ENCODE measurements at regions not wholly inside any gene's neighbourhood (a gene's known extent, or its start where the extent isn't known, plus 50 kb on each side); places are given as distances from the start of the nearest gene placed in this dataset.
"Not testable (repeated sequence)": the region's sequence is repeated elsewhere in the genome, so short reads cannot be mapped to it uniquely, and the experiment has no call there.

DNA sequence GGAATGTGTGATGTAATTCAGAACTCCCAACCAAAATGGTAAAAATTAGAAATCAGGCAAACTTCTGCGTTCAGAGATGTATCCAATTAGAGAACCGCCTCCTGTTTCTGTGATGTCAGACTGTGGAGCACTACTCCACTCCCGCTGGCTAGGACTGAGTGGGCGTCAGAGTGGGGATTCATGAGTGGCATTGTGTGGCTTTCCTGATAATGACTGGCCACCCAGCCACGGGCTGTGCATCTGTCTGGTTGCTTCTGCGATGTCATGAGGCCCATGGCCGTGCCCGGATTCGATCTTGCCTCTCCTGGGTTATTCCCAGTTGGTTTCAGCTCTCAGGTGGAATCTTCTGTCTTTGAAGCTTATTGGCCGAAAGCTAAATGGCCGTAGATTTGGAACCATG, 87.1 kb upstream of the KCNA1 start:
- ATAC-seq = no peak

DNA sequence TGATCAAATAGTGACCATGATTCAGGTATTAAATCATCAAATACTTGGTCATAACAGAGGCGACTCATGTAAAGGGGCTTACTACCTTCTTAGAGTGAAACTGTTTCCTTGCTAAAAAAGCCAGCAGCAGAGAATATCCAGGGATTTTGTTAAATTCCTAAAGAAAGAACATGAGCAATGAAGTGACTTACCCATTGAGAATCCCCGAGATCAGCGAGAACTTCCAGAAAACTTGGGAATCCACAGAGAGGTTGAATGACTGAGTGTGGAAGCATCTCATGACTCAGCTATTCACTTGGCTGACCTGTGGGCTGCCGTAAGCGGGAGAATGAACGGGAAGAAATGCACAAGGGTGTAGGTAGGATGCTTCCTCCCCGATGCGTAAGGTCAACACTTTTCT, 85.3 kb upstream of the KCNA1 start:
- no peak for ATAC-seq
- DNase-seq = no peak

More for the DNA sequence above, 87.1 kb upstream of the KCNA1 start:
- DNase-seq = no peak

DNA sequence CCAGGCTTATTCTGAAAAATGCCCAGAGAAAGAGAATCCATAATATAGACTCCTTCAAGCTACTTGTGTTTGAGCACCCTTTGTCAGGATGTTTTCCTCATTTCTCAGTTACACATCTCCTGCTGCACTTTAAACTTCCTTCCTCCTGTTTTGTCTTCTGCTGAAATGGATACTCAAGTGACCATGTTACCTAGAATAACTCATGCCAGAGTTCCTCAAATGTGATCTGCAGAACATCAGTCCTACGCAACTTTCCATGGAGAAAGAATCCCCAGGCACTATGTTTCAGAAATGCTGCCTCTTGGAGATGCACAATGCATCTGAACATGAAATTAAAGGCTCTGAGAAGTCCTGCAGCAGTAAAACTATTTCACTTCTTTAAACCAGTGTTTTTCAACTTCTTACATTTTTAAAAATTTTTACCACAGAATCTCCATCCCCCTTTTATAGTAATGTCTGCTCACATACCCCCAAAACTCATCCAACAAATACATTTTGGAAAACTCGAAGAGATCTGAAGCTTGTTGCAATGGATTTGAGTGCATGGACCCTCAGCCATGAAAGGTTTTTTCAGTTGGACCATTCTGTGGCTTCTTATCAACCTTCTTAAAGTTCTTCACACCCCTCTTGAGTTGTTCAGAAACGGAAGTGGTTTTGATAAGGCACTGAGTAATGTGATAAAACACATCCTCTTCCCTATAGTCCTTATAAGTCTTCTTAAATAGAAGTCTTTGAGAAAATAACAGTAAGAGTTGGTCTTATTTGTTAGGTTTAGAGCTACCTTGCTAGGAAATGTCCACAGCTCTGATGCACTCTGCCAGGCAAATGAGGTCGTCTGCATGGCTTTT, 84.5 kb upstream of the KCNA1 start:
- DNase-seq = no peak
- peak; percentile 56 for ATAC-seq

DNA sequence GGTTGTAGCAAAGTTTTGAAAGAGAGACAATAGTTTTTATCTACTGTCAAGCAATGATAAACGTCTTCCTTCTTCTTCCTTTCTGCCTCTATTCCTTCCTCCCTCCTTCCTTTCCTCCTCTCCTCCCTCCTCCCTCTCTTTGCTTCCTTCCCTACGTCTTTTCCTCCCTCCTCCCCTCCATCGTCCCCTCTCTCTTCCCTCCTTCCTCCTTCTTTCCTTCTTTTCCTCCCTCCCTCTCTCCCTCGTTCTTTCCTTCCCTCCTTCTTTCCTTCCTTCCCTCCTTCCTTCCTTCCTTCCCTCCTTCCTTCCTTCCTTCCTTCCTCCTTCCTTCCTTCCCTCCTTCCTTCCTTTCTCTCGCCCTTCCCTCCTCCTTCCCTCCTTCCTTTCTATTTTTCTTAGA, 82.8 kb upstream of the KCNA1 start:
- no peak for ATAC-seq
- DNase-seq = no peak

DNA sequence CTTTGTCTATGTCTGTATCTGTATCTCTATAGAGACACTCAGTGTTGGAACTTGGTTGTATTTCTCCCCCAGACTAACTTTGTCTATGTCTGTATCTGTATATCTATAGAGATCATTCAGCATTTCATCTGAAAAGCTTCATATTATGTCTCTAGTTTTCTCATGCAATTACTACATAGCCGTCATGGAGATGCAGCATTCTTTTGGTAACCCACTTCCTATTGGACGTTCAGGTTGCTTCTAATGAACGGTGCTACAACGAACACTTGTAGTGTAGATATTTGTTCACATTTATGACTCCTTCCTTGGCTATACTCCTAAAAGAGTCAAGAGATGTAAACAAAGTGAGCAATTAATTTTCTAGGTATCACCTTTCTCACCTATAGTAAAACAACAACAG, 81.5 kb upstream of the KCNA1 start:
- no peak for ATAC-seq

DNA sequence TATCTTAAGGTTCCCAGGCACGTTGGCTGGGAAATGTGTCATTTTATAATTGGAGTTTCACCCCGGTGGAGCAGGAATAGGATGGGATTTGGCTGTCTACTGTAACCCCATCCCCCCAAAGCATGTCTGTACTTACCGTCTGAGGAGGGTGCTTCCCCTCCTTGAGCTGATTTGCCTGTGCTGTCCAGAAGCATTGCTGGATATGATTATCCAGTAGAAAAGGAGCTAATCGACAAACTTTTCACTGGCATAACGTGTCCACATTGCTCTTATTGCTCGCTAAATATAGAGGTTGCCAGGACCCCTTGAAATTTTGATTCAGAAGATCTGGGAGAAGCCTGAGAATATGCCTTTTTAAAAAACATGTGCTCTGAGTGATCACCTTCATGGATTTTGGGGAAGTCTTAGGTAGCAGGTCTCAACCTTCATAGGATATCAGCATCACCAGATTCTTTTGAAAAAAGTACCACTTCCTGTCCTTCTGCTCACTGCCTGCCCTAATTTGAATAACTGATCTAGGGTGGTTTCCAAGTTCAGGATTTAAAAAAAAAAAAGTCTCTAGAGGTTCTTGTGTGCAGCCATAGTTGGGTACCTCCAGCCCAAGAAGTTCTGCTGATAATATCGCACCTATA, 80.4 kb upstream of the KCNA1 start:
- ATAC-seq (peak; percentile 70), DNase-seq (no peak)

More for the DNA sequence above, 81.5 kb upstream of the KCNA1 start:
- no peak for DNase-seq

DNA sequence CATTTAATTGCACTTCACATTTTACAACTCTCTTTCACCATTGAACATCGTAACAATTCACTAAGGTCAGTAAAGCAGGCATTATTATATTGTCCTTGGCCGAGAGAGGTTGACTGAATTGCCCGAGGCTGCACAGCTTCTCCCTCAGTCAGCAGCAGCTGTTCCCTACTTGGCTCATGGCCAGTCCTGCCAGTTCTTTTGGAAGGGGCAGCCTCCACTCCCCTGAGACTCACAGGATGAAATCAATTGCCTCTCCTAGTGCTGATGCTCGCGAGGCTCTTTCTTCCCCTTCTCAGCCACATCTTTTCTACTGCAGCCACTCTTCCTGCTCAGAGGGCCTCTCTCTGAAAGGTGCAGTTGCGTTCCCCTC, 79.9 kb upstream of the KCNA1 start:
- DNase-seq = no peak
- no peak for ATAC-seq

DNA sequence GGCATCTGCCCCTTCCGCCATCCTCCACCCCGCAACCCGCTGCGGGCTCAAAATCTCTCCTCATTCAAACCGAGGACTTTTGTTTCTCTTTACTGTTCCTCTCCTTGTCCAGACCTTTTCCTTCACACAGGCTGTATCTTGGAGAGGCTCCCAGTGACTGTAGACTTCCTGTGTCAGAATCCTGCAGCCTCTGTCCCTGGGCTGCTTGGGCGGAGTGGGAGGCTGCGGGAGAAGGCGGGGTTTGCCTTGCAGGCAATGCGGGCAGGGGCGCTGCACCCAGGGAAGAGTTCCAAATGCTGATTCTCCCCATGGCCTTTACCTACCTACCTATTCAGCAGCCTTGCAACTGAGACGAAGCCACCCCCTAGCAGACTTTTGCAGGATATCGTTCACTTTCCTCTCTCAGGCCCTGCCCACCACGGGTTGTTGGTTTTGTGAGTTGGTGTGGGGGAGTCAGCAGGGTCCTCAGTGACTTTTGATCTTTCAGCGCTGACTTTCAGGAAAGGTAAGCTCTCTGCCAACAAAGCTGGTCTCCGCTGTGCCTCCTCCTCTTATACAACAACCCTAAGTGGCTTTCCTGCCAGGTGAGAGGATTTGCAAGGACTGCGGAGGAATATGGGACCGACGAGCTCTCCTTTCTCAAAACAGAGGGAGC, 79.0 kb upstream of the KCNA1 start:
- ATAC-seq = no peak
- no peak for DNase-seq

DNA sequence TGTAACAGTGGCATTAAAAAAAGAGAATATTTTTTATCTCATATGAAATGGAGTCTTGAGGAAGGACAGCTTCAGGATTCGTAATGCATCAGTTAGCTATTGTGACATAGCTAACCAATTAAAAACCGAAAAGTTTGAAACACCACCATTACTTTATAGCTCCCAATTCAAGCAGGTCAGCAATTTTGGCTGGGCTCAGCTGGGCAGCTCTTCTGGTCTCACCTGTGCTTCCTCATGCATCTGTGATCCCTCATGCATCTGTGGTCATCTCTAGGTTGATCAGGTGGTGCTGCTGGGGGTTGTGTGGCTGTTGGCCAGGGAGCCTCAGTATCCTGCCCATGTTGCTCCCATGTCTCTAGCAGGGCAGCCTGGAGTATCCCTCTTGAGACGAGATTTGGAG, 76.7 kb upstream of the KCNA1 start:
- no peak for ATAC-seq
- DNase-seq = no peak

DNA sequence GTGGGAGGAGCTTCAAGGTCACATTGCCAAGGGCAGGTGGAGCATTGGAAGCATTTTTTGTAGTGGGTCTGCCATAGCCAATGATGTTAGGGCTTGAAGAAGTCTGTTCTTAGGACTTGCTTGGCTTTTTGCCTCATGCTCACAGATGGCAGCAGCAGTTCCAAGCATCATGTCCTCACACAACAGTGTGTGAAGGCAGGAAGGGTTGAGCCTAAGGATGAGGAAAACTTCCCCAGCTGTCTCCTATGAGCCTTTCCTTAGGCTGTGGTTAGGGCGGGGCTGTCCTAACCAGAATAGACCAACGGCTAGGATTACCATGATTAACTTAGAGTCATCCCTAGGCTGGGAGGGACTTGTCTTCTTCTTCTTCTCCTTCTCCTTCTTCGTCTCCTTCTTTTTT, 76.2 kb upstream of the KCNA1 start:
- ATAC-seq (no peak), DNase-seq (no peak)

DNA sequence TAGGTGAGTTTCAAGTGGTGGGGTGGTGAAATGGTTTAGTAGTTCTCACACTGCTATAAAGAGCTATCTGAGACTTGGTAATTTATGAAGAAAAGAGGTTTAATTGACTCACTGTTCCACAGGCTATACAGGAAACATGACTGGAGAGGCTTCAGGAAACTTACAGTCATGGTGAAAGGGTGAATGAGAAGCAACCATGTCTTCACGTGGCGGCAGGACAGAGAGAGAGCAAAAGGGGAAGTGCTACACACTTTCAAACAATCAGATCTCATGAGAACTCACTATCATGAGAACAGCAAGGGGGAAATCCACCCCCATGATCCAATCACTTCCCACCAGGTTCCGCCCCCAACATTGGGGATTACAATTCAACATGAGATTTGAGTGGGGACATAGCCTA, 67.3 kb upstream of the KCNA1 start:
- not testable (repeated sequence) for DNase-seq
- ATAC-seq = peak; percentile 57

DNA sequence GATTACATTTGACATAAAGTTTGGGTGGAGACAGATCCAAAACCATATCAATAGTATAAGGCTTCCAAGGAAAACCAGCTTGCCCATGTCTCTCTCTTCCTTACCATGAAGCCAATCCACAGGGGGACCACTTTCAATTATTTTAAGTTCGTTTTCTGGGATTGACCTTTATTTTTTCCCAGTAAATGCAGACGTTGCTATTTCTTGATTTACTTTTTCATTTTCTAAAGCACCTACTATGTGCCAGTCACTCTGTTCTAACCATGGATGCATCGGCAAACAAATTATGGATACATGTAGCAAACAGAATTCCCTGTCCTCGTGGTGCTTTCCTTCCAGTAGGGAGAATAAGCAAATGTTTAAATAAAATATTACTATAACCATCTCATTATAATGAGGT, 65.8 kb upstream of the KCNA1 start:
- DNase-seq (no peak), ATAC-seq (no peak)

DNA sequence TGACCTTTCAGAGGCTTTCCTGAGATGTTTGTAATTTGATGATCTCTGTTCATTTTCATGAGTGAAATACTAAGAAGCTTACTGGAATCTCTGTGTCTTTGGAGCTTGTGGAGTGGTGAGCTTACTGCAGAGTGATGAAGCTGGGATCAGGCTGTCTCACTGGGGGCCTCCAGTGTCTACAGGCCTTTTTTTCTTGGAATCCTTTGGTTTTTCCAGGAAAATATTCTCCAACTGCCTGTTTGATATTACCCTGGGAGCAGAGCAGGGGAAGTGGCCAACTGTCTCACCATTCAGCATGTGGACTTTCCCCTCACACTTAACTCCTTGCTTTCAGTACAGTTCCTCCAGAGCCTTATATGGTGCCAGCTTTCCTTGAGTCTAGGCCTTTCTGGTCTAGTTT, 62.0 kb upstream of the KCNA1 start:
- DNase-seq = no peak
- ATAC-seq = no peak

DNA sequence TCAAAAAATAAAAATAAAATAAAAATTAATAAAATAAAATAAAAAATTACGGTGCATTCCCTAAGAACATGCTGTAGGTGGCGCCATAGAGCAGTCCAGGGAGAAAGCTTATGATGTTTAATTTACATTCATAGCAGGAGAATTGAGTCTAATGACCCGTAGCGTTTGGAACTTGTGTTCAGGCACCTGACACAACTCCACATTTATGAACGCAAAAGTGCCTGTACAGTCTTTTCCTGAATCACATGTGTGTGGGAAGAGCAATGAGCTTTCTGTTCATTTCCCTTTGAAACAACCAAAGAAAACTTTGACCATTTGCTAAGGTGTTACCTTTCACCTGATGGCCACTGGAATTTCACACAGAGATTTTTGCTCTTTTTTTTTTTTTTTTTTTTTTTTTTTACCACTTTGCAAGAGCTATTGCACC, 60.6 kb upstream of the KCNA1 start:
- ATAC-seq (no peak), DNase-seq (no peak)

DNA sequence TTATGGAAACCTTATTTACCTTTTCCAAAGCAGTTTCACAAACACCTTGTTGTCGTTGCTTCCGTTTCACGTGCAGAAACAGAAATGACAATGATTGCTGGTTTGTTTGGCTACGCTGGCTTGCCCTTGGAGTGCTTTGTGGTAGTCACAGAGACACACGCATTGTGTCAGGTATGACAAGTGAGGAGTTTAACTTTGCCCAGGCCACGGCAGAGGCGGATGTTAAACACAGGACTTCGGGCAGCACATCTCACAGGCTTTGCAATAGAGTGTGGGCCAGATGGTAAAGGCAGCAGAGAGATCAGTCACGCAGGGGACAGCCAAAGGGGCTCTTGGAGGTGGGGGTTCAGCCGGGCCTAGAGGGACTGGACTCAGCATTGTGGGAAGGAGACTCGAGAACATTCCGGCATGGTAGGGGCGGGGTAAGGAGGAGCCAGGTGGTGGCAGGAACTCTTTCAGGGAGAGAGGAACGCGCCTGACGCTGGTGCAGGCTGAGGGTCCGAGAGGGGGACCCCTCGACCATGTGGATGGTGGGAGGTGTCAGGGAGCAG, 59.8 kb upstream of the KCNA1 start:
- ATAC-seq (no peak), DNase-seq (no peak)

DNA sequence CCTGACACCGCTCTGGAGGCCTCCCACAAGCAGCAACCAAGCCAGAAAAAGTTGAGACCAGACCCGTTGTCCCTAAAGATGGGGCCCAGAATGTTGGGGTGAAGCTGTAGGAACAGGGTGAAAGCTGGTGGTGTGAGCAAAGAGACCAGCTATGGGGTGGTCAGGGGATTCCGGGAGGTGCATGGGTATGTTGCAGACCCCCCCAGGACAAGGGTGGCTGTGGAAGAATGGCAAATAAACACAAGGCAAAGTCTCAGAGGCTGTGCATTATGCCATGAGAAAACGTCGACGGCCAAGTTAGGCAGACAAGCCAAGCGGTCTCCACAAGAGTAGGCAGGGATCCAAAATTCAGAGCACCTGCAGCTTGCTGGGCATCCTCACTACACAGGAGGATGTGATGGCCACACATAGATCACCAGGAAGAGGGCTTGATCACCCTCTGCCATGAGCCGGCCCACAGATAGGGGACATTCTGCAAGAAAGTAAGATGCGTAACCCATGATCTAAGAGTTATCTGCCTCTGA, 58.8 kb upstream of the KCNA1 start:
- ATAC-seq (no peak), DNase-seq (no peak)

DNA sequence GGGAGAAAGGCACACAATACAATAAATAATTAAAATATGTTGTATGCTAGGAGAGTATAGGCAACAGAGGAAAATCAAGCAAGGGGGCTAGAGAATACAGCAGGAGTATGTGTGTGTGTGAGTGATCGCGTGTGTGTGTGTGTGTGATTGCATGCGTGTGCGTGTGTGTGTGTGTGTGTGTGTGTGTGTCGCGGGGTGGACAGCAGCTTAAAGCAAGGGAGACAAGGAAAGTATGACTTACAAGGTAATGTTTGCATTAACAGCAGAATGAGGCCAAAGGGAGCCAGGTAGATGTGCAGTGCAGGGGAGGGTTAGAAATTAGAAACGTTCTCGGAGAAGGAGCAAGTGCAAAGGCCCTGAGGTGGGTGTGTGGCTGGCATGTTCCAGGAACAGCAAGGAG, 57.4 kb upstream of the KCNA1 start:
- ATAC-seq = no peak
- no peak for DNase-seq

DNA sequence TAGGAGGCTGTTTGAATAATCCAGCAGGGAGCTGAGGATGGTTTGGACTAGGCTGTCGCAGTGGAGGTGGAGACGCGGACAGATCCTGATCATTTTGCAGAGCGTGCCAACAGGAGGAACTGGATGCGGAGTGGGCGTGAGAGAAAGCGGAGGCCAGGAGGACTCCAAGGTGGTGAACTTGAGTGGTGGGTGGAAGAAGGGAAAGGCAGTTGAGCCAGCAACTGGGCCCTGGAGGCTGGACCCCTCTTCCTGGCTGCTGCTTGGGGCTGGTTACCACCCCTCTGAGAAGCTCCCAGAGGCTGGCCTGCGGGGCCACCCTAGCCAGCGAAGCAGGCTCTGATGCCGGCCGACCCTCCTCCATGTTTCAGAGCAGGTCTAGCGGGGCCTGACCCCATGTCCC, 56.8 kb upstream of the KCNA1 start:
- no peak for DNase-seq
- no peak for ATAC-seq

DNA sequence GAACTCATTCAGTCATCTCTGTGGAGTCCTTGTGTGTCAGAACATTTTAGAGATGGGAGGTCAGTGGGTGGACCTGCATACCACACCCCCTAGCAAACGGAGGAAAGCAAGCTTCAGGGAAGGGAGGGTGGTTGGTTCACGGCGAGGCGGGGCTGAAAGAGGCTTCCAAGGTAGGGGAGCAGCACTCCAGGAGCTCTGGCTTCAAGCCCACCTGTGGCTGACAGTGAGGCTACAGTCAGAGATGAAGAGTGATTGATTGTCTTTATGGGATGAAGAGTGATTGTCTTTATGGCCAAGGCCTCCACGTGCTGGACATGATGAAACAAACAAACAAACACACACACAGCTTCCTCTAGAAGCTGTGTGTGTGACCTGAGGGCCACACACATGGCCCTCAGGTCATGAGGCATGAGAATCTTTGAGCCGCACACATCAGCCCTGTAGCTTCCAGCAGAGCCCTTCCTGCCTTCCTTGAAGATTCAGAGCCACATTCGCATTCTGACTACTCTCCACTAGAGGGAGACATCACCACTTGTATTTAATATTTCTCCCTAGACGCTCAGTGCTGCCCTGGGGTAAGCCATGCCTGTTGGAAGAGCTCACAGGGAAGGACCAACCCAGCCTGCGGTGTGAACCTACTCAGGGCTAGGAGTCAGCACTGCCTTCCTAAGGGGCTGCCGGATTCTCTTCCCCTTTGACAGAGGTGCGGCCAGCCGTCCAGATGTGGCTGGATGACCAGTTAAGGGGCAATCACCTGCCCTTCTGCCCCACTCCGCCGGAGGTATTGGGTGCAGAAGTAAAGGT, 54.4 kb upstream of the KCNA1 start:
- ATAC-seq (peak; percentile 52), DNase-seq (peak; percentile 45)

DNA sequence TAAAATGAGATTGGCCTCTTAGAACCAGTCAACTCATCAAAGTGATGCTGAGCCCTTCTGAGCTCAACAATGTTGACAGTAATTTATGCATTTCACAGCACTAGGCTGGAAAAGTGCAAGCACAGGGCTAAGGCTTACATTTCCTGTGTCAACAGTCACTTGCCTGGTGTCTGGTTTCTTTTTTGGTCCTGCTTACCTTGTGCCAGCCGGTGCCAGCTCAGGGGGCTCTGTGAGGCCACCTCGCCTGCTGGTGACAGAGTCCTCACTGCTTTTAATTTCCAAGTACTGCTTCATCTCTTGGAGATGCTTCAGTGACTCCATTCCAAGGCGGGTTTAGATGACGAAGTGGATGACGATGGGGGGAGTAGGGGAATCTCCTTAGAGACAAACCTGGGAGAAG, 53.1 kb upstream of the KCNA1 start:
- ATAC-seq = no peak
- no peak for DNase-seq

DNA sequence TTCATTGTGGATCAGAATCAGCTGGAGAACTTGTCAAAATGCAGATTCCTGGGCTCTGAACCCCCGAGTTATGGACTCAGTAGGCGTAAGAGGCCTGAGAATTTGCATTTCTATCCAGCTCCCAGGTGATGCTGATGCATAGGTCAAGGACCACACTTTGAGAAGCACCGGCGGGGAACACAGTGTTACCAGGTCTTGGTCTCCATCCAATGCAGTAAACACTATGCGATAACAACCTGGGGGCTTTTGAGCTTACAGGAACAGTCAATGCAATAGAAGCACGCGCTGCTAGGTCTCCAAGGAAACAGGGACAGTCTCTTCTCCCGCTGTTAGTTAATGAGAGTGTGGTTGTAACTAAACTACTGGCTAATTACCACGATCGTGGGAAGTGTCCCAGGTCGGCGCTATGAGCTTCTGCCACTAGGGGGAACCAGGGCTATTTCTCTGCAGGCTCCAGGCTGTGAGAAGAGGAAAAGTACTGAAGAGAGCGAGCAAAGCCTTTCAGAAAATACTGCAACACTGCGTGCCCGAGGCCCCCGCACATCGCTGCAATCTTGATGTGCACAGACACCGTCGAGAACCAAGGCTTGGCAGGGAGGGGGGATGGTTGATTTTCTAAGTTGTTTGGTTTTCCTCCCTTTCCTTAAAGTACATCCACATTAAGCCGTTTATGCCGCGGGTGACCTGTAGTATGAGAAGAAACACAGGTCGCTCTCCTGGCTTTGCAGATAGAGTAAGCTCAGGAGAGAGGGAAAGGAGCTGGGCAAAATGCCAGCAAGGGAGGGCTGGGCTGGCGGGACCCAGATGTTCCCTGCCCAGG, 52.0 kb upstream of the KCNA1 start:
- ATAC-seq (peak; percentile 74), DNase-seq (peak; percentile 79)

All from stimulated activated naive CD8-positive, alpha-beta T cell treated with anti-CD3 and anti-CD28 coated beads, Interleukin-15, Interleukin-2, amounts not matched to agents 100 U/mL and 50 U/mL, for 24 hours (primary cell).